HEK293 (cell line): ENCODE measurements at regions not wholly inside any gene's neighbourhood (a gene's known extent, or its start where the extent isn't known, plus 50 kb on each side); places are given as distances from the start of the nearest gene placed in this dataset.

Experiments
- CTCF ChIA-PET: fragments of 350-600 bp; formaldehyde crosslinking; extraction: SDS; loops from one replicate; lab custom pipeline; 2021; ENCODE audit warnings: antibody characterized with exemption; lab: Yijun Ruan, JAX
- POLR2A ChIA-PET: fragments of 300-600 bp; formaldehyde crosslinking; extraction: SDS; loops from one replicate; lab custom pipeline; 2020; ENCODE audit warnings: antibody characterized with exemption, inconsistent platforms; lab: Yijun Ruan, JAX
- H3K27ac ChIP-seq: fragments of 200-500 bp; sonication (Bioruptor generic); 2 replicates; pipeline ENCODE4 v1.5.1; 2014; ENCODE audit warnings: low read depth, low read length, control low read depth, inconsistent platforms; ENCODE audit errors: extremely low read depth
- H3K36me3 ChIP-seq, 2 experiments: fragments of 200-500 bp in 1 of 2; sonication (Bioruptor generic) in 1 of 2; 1 replicate in 1 of 2; 2 replicates in 1 of 2; pipeline ENCODE4 v1.5.1; 2014 to 2017; ENCODE audit warnings: inconsistent platforms in 2 of 2, low read length in 2 of 2; ENCODE audit not compliant: control insufficient read depth in 2 of 2, insufficient read depth in 1 of 2
- H3K4me1 ChIP-seq: fragments of 200-500 bp; sonication (Bioruptor generic); 2 replicates; pipeline ENCODE4 v1.5.1; 2014; ENCODE audit warnings: mild to moderate bottlenecking, low read length, inconsistent platforms; ENCODE audit not compliant: control insufficient read depth, insufficient read depth
- H3K4me3 ChIP-seq: 2 replicates; pipeline ENCODE4 v1.5.1; 2011; ENCODE audit warnings: low read depth, mild to moderate bottlenecking, control low read depth, low read length, moderate library complexity
- H3K9me3 ChIP-seq: fragments of 200-500 bp; sonication (Bioruptor generic); 2 replicates; pipeline ENCODE4 v1.5.1; 2014; ENCODE audit warnings: low read depth, low read length, inconsistent platforms; ENCODE audit not compliant: control insufficient read depth, insufficient read depth
- ATF2 ChIP-seq: fragments of 450-650 bp; formaldehyde crosslinking; IDR thresholded peaks from 2 replicates; pipeline ENCODE4 v1.5.1; 2016; ENCODE audit warnings: missing biosample characterization, missing genetic modification characterization, low read depth
- IKZF3 ChIP-seq: fragments of 450-650 bp; IDR thresholded peaks from 2 replicates; pipeline ENCODE4 v1.5.0; 2018; ENCODE audit warnings: missing biosample characterization, mild to moderate bottlenecking, missing genetic modification characterization, moderate library complexity
- KLF1 ChIP-seq: fragments of 450-650 bp; formaldehyde crosslinking; IDR thresholded peaks from 2 replicates; pipeline ENCODE4 v1.5.1; 2016; ENCODE audit warnings: missing biosample characterization, missing genetic modification characterization
- KLF8 ChIP-seq: fragments of 450-650 bp; formaldehyde crosslinking; IDR thresholded peaks from 2 replicates; pipeline ENCODE4 v1.5.1; 2016; ENCODE audit warnings: missing biosample characterization, missing genetic modification characterization
- MYNN ChIP-seq: fragments of 450-650 bp; formaldehyde crosslinking; IDR thresholded peaks from 2 replicates; pipeline ENCODE4 v1.5.1; 2016; ENCODE audit warnings: missing biosample characterization, missing genetic modification characterization, borderline replicate concordance
- PRDM2 ChIP-seq: fragments of 450-650 bp; formaldehyde crosslinking; IDR thresholded peaks from 2 replicates; pipeline ENCODE4 v1.5.1; 2016; ENCODE audit warnings: missing biosample characterization, missing genetic modification characterization, borderline replicate concordance
- REPIN1 ChIP-seq: fragments of 450-650 bp; formaldehyde crosslinking; IDR thresholded peaks from 2 replicates; pipeline ENCODE4 v1.5.1; 2017; ENCODE audit warnings: missing biosample characterization, missing genetic modification characterization, low read depth
- ZBTB20 ChIP-seq: fragments of 450-650 bp; formaldehyde crosslinking; IDR thresholded peaks from 2 replicates; pipeline ENCODE4 v1.5.1; 2016; ENCODE audit warnings: missing biosample characterization, missing genetic modification characterization
- ZBTB26 ChIP-seq: fragments of 450-650 bp; formaldehyde crosslinking; optimal IDR thresholded peaks from 2 replicates; pipeline ENCODE3; 2016; ENCODE audit warnings: missing biosample characterization, mild to moderate bottlenecking, missing genetic modification characterization
- ZFP41 ChIP-seq: fragments of 450-650 bp; formaldehyde crosslinking; IDR thresholded peaks from 2 replicates; pipeline ENCODE4 v1.5.1; 2016; ENCODE audit warnings: missing biosample characterization, missing genetic modification characterization, borderline replicate concordance
- ZNF121 ChIP-seq: fragments of 450-650 bp; formaldehyde crosslinking; IDR thresholded peaks from 2 replicates; pipeline ENCODE4 v1.5.1; 2016; ENCODE audit warnings: missing biosample characterization, missing genetic modification characterization
- ZNF16 ChIP-seq: fragments of 450-650 bp; formaldehyde crosslinking; IDR thresholded peaks from 2 replicates; pipeline ENCODE4 v1.5.1; 2016; ENCODE audit warnings: low read depth, missing biosample characterization, missing genetic modification characterization
- ZNF175 ChIP-seq: fragments of 450-650 bp; formaldehyde crosslinking; IDR thresholded peaks from 2 replicates; pipeline ENCODE4 v1.5.1; 2016; ENCODE audit warnings: missing biosample characterization, missing genetic modification characterization
- ZNF221 ChIP-seq: fragments of 450-650 bp; formaldehyde crosslinking; IDR thresholded peaks from 2 replicates; pipeline ENCODE4 v1.5.1; 2017; ENCODE audit warnings: missing biosample characterization, missing genetic modification characterization, borderline replicate concordance
- ZNF248 ChIP-seq: fragments of 450-650 bp; formaldehyde crosslinking; IDR thresholded peaks from 2 replicates; pipeline ENCODE4 v1.5.1; 2017; ENCODE audit warnings: missing biosample characterization, missing genetic modification characterization
- ZNF266 ChIP-seq: fragments of 450-650 bp; formaldehyde crosslinking; IDR thresholded peaks from 2 replicates; pipeline ENCODE4 v1.5.1; 2016; ENCODE audit warnings: missing biosample characterization, missing genetic modification characterization, low read depth
- ZNF37A ChIP-seq: fragments of 450-650 bp; IDR thresholded peaks from 2 replicates; pipeline ENCODE4 v1.5.1; 2018; ENCODE audit warnings: missing biosample characterization, missing genetic modification characterization
- ZNF394 ChIP-seq: fragments of 450-650 bp; formaldehyde crosslinking; IDR thresholded peaks from 2 replicates; pipeline ENCODE4 v1.5.1; 2016; ENCODE audit warnings: missing biosample characterization, missing genetic modification characterization, mild to moderate bottlenecking, moderate library complexity, borderline replicate concordance
- ZNF449 ChIP-seq: fragments of 450-650 bp; formaldehyde crosslinking; IDR thresholded peaks from 2 replicates; pipeline ENCODE4 v1.5.1; 2017; ENCODE audit warnings: missing biosample characterization, mild to moderate bottlenecking, missing genetic modification characterization, moderate library complexity
- ZNF510 ChIP-seq: fragments of 450-650 bp; formaldehyde crosslinking; IDR thresholded peaks from 2 replicates; pipeline ENCODE4 v1.5.1; 2018; ENCODE audit warnings: mild to moderate bottlenecking, missing genetic modification characterization, missing biosample characterization; ENCODE audit not compliant: insufficient replicate concordance
- ZNF585B ChIP-seq: fragments of 450-650 bp; formaldehyde crosslinking; IDR thresholded peaks from 2 replicates; pipeline ENCODE4 v1.5.1; 2016; ENCODE audit warnings: missing biosample characterization, missing genetic modification characterization
- ZNF610 ChIP-seq: fragments of 450-650 bp; formaldehyde crosslinking; IDR thresholded peaks from 2 replicates; pipeline ENCODE4 v1.5.1; 2016; ENCODE audit warnings: missing biosample characterization, missing genetic modification characterization, borderline replicate concordance
- ZNF624 ChIP-seq: fragments of 450-650 bp; formaldehyde crosslinking; IDR thresholded peaks from 2 replicates; pipeline ENCODE4 v1.5.1; 2017; ENCODE audit warnings: missing biosample characterization, missing genetic modification characterization
- ZSCAN18 ChIP-seq: fragments of 450-650 bp; formaldehyde crosslinking; IDR thresholded peaks from 2 replicates; pipeline ENCODE4 v1.5.1; 2016; ENCODE audit warnings: missing biosample characterization, missing genetic modification characterization

- Histone ChIP-seq H3K4me3 (no peak overlapping the region), H3K36me3 (no peaks in the 10 kb centered on the region), H3K27ac (no peak overlapping the region), H3K9me3 (no peaks in the 10 kb centered on the region), H3K4me1 (no peaks in the 10 kb centered on the region)
- no peak for TF ChIP-seq ZNF624 (tag by site-specific recombination)
- no peak for TF ChIP-seq IKZF3
- no peak for TF ChIP-seq ZNF16
- TF ChIP-seq KLF1 (tag by site-specific recombination) = no peak
- no peak for TF ChIP-seq ZNF610 (tag by site-specific recombination)
- no peak for TF ChIP-seq REPIN1 (tag by site-specific recombination)
- no peak for TF ChIP-seq ZFP41 (tag by site-specific recombination)
- TF ChIP-seq ZNF121 (tag by site-specific recombination) = no peak
- TF ChIP-seq ZSCAN18 = no peak
- no peak for TF ChIP-seq ZBTB20 (tag by site-specific recombination)
- TF ChIP-seq KLF8 (tag by site-specific recombination) = no peak
- no peak for TF ChIP-seq ZBTB26 (tag by site-specific recombination)
- no peak for TF ChIP-seq ZNF248
- no peak for TF ChIP-seq ZNF449
- no peak for TF ChIP-seq ZNF221 (tag by site-specific recombination)
- no peak for TF ChIP-seq ZNF510 (tag by site-specific recombination)
- POLR2A ChIA-PET = no interaction called here
- CTCF ChIA-PET = interaction anchor here (0.8 to 4.2 kb wide), 6 partner anchors 14 to 99 kb away, joined by 3 to 21 read pairs (median 4); no protein-coding TSS in a partner anchor
Observed at GRCh38 chr14:22097586-22098292, 424.1 kb upstream of the OR4E1 start.

- no peak overlapping the region for H3K27ac ChIP-seq
- H3K4me3 ChIP-seq = no peak overlapping the region
- H3K9me3 ChIP-seq = no peaks in the 10 kb centered on the region
- H3K4me1 ChIP-seq = no peaks in the 10 kb centered on the region
- CTCF ChIA-PET = interaction anchor here (0.7 to 4.2 kb wide), 5 partner anchors 16 to 526 kb away, joined by 3 to 21 read pairs (median 3); no protein-coding TSS in a partner anchor
- POLR2A ChIA-PET = no interaction called here
- H3K36me3 ChIP-seq = no peaks in the 10 kb centered on the region
- no peak for TF ChIP-seq ZNF175
- no peak for TF ChIP-seq KLF1 (tag by site-specific recombination)
- TF ChIP-seq MYNN = no peak
- TF ChIP-seq ZNF394 = no peak
- no peak for TF ChIP-seq ZNF585B
- TF ChIP-seq ZNF37A = no peak
- no peak for TF ChIP-seq ATF2 (tag by site-specific recombination)
- no peak for TF ChIP-seq ZNF16
- TF ChIP-seq ZNF266 (tag by site-specific recombination) = no peak
- TF ChIP-seq PRDM2 = no peak
Observed at GRCh38 chr14:22097072-22097471, 423.5 kb upstream of the OR4E1 start.
